ENCODE measurements at regions not wholly inside any gene's neighbourhood (a gene's known extent, or its start where the extent isn't known, plus 50 kb on each side); places are given as distances from the start of the nearest gene placed in this dataset.

- TF ChIP-seq CTCF (IDR thresholded peaks at IDR 0.05): no peak
- no peak for TF ChIP-seq POLR2A (IDR thresholded peaks at IDR 0.05)
These were observed 509.9 kb downstream of the SHQ1 start for GRCh38 chr3:72338082-72338941.

All from testis (tissue), 2 donors.